ENCODE measurements at regions not wholly inside any gene's neighbourhood (a gene's known extent, or its start where the extent isn't known, plus 50 kb on each side); places are given as distances from the start of the nearest gene placed in this dataset.

GRCh38 chr12:92528586-92528985 is 174.2 kb upstream of the PLEKHG7 start:
- DNase-seq, result no peak

DNA sequence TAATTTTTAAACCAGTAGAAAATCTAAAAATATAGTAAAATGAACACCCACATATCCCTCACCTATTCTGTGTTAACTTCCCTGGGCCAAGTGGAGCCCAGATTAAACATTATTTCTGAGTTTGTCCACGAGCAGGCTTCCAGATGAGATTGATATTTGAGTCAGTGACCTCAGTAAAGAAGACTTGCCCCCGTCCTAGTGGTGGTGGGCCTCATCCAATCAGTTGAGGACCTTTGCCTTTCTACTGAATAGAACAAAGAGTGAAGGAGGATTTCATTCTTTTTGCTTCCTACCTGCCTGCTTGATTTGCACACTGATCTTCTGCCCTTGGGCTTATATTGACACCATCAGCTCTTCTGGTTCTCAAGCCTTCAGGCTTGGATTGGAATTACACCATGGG is 174.7 kb upstream of the PLEKHG7 start:
- DNase-seq, result no peak

- DNase-seq, result no peak
Measured at GRCh38 chr12:92524489-92524888, 178.3 kb upstream of the PLEKHG7 start.

- DNase-seq, result no peak
Measured at GRCh38 chr12:92520511-92520910, 182.3 kb upstream of the PLEKHG7 start.

GRCh38 chr12:92519284-92519683 is 183.5 kb upstream of the PLEKHG7 start:
- no peak for DNase-seq

GRCh38 chr12:92518071-92518470 is 184.7 kb upstream of the PLEKHG7 start:
- no peak for DNase-seq

DNA sequence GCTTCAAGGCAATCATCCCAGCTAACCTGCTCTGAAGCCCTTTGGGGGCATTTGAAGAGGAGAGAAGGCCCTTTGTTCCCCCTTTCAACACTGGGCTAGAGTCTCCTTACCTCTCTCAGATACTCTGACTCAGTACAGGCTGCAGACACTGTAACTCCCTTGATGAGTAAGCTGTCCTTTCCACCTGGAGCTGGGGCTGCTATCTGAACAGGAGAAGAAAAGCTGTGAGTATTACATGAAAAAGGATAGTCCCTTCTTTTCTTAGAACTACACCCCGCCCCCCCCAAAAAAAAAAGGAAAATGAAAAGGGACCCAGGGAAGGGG is 186.6 kb upstream of the PLEKHG7 start:
- no peak for DNase-seq

DNA sequence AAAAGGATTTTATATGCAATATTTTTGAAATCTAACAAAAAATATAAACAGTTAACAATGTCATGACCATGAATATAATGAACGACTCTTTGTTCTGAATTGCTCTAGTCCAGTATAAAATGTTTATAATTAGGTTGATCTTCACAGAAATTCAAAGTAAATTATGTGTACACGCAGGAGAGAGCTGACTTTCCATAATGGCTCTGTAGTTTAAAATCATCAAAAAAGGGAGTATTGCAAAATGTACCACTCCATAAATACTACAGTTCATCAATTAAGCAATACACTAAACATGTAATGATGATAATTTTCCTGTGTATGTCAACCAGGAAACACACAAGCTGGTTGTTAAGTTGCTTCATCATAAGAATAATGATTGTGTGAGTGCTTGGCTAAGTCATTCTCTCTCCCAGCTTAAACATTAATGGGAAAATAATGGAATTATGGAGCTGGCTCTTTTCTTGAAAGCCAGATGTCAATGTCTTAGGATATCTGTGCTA is 189.5 kb upstream of the PLEKHG7 start:
- no peak for DNase-seq

- no peak for DNase-seq
Measured at GRCh38 chr12:92511786-92512185, 191.0 kb upstream of the PLEKHG7 start.

- no peak for DNase-seq
Measured at GRCh38 chr12:92509156-92509738, 193.5 kb upstream of the PLEKHG7 start.

DNA sequence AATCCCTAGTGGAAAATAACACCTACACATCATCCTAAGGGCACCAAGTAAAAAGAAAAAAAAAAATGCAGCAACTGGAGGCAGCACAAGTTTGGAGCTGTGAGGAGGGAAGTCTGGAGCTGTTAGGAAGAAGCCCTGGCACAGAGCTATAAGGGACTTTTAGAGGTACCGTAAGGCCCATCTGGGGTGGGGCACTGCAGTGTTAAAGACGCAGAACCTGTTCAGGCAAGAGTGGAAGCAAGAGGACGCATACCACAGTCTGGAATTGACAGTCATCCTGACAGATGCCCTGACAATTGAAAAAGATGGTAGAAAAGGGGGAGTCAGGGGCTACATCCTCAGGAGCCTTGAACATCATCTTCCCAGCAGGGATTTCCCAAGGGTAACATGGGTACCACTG is 195.9 kb upstream of the PLEKHG7 start:
- no peak for DNase-seq

GRCh38 chr12:92506460-92506859 is 196.3 kb upstream of the PLEKHG7 start:
- no peak for DNase-seq

DNA sequence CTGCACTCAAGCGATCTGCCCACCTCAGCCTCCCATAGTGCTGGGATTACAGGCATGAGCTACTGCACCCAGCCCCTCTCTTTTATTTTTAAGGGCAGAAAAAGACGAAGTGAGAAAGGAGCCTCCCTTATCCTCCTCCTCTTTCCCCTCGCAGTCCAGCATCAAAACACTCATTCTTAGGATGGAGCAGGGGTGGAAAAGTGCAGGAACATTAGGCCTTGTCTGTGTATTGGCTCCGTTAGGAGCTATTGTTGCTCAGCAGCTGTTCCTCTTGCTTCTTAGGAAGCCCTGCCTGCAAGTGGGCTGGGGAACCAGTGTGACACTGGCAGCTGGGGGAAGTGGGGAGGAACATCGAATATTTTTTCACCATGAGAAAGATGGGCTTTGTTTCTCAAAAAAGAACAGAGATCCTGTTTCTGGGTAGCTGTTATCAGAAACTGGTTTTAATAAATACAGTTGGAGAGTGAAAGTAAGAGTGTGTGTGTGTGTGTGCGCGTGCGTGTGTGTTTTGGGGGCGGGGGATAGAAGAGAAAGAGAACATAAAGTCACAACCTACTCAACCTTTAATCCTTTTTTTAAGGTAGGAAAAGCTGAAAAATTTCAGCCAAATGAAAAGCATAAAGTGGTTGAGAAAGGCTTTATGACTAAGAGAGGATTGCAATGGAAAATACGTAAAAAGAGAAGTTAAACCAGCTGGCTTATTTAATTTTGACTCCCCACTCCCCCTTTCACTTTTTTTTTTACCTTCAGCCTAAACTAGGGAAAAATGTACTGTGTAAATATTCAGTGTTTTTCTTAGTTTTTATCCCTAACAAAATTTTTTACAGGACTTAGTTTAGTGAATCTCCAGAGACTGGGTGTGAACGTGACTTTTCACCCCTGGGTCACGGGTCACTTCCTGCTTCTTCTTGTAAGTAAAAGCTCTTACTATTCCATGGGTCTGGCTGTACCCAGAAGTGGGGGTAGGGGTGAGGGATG is 197.2 kb upstream of the PLEKHG7 start:
- DNase-seq, result no peak

GRCh38 chr12:92504594-92504981 is 198.2 kb upstream of the PLEKHG7 start:
- no peak for DNase-seq

GRCh38 chr12:92503971-92504593 is 198.7 kb upstream of the PLEKHG7 start:
- DNase-seq, result no peak

DNA sequence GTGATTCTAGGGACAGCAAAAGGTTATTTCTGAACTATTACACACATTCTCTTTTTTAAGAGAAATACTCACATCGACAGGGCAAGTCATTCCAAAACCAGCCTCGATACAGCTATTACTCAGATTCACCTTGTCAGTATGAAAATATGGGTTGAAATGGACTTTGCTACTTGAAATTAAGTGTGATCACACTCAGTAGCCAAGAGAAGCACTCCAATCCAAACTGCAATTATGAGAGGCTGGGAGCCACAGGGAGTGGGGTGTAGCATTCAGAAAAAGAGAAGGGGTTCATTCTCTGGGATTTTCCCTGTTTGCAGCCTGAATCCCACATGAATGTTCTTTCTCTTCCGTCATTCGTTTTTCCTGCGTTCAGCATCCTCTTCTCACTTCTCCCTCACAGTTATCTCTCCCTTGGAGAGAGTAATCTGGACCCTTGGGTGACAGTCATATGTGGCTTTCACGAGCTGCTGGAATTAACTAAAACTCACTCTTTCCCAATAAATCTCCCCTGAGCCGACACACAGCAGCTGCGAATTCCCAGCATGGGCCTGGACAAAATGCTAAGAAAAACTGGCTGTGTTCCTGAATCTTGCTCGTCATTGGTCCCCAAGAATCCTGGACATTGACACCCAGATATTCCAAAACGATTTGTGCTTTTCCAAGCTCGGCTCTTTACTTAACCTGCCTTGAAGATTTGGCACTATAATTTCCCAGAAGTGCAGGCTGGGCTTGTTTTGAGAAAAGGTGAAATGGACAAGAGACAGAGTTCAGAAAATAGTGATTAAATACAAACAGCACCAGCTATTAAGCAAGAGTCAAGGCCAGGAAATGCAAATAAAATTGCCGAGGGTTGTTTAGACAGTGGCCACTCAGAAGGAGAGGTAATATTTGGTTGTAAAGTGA is 199.5 kb upstream of the PLEKHG7 start:
- DNase-seq, result no peak

- DNase-seq, result no peak
Measured at GRCh38 chr12:92502417-92503028, 200.3 kb upstream of the PLEKHG7 start.

DNA sequence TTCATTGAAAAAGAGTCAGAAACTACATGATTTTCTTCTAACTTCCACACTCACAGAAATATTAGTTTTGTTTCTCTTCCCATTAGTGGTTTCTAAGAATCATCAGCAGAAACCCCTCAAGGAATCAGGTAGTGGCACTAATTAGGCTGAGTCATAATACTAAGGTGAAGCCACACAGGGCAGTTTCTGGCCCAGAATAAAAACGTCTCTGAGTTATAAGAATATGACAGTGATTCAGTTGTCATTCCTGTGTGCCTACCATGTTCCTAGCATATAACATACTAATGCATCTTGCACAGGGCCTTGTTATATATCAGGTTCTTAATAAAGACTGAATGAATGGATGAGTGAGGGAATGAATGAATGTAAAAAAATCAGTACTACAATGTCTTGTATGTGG is 206.0 kb upstream of the PLEKHG7 start:
- no peak for DNase-seq

GRCh38 chr12:92495108-92495507 is 207.7 kb upstream of the PLEKHG7 start:
- no peak for DNase-seq

DNA sequence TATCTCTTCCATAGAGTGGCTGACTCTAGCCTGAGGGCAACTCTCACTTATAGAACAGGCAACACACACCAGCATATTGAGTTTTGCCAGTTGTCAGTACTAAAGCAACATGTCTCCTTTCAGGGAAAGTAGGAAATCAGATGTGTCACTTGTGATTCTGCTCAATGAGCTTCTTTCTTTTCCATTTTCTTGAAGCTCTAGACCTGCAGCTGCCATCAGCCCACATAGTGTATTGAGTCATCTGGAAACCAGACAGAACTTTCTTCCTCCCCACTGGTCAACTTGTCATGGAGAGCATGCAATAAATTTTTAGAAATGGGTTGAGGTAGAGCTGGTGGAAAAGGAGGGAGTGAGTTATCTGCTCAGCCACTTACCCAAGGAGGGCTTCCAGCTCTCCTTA is 209.0 kb upstream of the PLEKHG7 start:
- DNase-seq, result no peak

- no peak for DNase-seq
Measured at GRCh38 chr12:92492995-92493394, 209.8 kb upstream of the PLEKHG7 start.

GRCh38 chr12:92492291-92492690 is 210.5 kb upstream of the PLEKHG7 start:
- DNase-seq, result no peak
